ENCODE measurements at regions not wholly inside any gene's neighbourhood (a gene's known extent, or its start where the extent isn't known, plus 50 kb on each side); places are given as distances from the start of the nearest gene placed in this dataset.

DNA sequence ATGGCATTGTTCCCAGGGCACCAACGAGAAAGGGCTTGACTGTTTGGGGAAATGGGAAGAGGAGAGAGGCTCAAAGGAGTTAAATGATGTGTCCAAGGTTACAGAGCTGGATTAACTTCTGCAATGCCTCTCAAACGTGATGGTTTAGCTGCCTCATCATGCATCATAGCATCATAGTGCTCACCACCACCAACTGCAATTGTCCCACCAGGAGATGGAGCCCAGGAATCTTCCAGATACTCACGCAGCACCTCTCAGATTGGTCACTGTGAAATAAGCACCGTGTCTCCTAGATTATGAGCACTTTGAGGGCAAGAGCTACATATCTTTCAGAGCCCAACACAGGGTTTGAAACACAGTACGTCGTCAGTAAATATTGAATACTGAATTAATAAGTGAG is 69.2 kb downstream of the PRSS23 start:
- no peak for TF ChIP-seq EZH2 (IDR thresholded peaks at IDR 0.05; ENCODE audit: borderline replicate concordance, low read length)
- no peak for TF ChIP-seq CTCF (conservative IDR thresholded peaks at IDR 0.05 in 1 of 2, IDR thresholded peaks at IDR 0.05 in 1 of 2; ENCODE audit: extremely low read depth in 1 of 2, insufficient read depth in 1 of 2, low read depth in 1 of 2, low read length in 2 of 2)

Measured in mammary epithelial cell (primary cell).